ENCODE measurements at regions not wholly inside any gene's neighbourhood (a gene's known extent, or its start where the extent isn't known, plus 50 kb on each side); places are given as distances from the start of the nearest gene placed in this dataset.

DNA sequence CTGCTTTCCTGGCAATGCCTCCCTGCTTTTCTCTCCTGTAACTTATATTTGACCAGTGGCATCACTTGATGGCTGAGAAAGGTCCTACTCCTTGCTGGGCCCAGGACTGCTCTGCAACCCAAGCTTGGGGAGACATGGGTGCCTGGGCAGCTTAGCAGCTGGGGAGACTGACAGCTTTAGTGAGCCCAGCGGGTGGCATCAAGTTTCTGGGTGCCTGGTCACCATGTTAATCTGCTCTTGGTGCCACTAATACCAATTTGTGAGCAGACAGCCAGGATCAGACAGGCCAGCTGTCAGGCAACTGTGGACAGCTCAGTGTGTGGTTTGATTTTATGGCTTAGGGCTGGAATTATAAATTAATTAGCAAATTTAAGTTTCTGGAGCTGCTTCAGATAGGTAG, 144.8 kb upstream of the GLI2 start:
- Histone ChIP-seq H3K4me3 (no peak overlapping the region), H3K27ac (replicated peaks) (no peak overlapping the region), H3K4me1 (peaks cover 11% of the 10 kb centered on the region), H3K27me3 (ENCODE audit: low read depth) (peaks cover 32% of the 10 kb centered on the region), H3K36me3 (no peaks in the 10 kb centered on the region), H3K9me3 (replicated peaks) (no peaks in the 10 kb centered on the region)
- no peak for DNase-seq
- TF ChIP-seq, protein P1, sequence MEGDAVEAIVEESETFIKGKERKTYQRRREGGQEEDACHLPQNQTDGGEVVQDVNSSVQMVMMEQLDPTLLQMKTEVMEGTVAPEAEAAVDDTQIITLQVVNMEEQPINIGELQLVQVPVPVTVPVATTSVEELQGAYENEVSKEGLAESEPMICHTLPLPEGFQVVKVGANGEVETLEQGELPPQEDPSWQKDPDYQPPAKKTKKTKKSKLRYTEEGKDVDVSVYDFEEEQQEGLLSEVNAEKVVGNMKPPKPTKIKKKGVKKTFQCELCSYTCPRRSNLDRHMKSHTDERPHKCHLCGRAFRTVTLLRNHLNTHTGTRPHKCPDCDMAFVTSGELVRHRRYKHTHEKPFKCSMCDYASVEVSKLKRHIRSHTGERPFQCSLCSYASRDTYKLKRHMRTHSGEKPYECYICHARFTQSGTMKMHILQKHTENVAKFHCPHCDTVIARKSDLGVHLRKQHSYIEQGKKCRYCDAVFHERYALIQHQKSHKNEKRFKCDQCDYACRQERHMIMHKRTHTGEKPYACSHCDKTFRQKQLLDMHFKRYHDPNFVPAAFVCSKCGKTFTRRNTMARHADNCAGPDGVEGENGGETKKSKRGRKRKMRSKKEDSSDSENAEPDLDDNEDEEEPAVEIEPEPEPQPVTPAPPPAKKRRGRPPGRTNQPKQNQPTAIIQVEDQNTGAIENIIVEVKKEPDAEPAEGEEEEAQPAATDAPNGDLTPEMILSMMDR (IDR thresholded peaks at IDR 0.05; ENCODE audit: borderline replicate concordance), result no peak
- intact Hi-C loops (cut with micrococcal nuclease), result no loop called here

DNA sequence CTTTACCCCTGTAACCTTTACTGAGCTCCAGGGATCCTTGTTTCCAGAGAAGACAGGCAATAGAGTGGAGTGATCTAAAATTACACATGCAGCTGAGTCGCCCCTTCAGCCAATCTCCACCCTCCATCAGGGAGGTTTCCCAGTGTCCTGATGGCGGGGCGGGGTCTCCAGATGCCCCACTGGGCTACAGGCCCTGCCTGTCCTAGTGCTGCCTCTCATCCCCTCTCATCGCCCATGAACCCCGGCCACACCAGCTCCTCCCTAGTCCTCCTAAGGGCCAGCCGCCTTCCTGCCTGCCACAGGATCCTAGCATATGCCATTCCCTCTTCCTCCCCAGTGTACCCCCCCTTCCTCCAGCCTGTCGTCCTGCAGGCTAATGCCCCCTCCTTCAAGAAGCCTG, 144.1 kb upstream of the GLI2 start:
- TF ChIP-seq, protein P1 (IDR thresholded peaks at IDR 0.05; ENCODE audit: borderline replicate concordance), result no peak
- peaks cover 17% of the 10 kb centered on the region for H3K4me1 ChIP-seq
- no peaks in the 10 kb centered on the region for H3K9me3 ChIP-seq (replicated peaks)
- intact Hi-C loops (cut with micrococcal nuclease), result no loop called here
- DNase-seq, result no peak
- H3K4me3 ChIP-seq, result no peak overlapping the region
- no peak overlapping the region for H3K27ac ChIP-seq (replicated peaks)
- H3K27me3 ChIP-seq (ENCODE audit: low read depth), result peaks cover 26% of the 10 kb centered on the region
- H3K36me3 ChIP-seq, result no peaks in the 10 kb centered on the region

DNA sequence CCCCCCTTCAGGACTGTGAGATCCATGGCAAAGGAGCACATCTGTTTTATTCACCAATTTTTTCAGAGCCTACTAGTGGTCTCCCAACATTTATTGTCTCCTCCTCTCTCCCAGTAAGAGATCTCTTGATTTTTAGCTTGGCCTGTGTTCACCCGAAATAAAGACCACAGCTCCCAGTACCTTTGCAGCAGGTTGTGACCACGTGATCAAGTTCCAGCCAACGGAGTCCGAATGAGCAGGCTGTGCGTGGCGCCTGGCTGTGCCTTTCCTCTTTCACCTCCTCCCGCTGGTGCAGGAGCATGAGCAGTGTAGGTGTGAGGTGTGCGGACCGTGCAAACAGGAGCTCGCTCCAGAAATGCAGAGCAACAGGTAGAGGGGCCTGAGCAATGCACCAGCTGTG, 143.6 kb upstream of the GLI2 start:
- Histone ChIP-seq H3K4me1 (peaks cover 17% of the 10 kb centered on the region), H3K27me3 (ENCODE audit: low read depth) (peaks cover 21% of the 10 kb centered on the region), H3K27ac (replicated peaks) (no peak overlapping the region), H3K4me3 (no peak overlapping the region), H3K9me3 (replicated peaks) (no peaks in the 10 kb centered on the region), H3K36me3 (no peaks in the 10 kb centered on the region)
- DNase-seq, result no peak
- TF ChIP-seq, protein P1 (IDR thresholded peaks at IDR 0.05; ENCODE audit: borderline replicate concordance), result no peak
- intact Hi-C loops (cut with micrococcal nuclease), result no loop called here

DNA sequence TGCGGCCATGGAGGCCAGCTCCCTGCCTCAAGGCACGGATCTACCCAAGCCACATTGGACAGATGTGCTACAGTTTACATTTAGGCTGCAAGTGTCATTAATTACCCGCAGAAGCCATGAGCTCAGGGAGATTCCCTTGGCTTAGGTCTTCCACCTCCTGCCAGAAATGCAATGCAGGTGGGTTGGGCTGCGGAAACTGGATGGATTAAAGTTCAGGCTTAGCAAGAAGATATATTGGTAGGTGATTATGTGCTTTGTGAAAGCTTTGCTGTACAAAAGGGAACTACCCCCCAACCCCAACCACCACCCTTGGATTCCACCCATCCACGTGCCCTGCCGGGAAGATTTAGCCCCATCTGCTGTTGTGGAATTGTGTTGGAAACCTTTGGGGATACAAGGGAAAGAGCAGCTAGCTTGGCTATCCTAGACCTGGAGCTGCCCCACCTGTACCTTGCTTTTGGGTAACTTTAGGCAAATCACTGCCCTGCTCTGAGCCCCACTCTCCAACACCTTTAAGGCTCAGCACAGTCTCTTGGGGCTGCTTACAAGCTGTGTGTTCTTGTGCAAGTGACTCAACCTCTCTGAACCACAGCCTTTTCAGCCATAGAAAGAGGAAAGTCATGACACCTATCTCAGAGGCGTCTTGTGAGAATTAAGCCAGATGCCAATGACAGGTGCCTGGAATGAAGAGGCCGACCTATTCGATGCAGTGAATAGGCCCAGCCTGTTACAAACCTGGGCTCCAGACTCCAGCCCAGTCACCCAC, 141.6 kb upstream of the GLI2 start:
- H3K9me3 ChIP-seq (replicated peaks), result no peaks in the 10 kb centered on the region
- DNase-seq, result no peak
- no peak overlapping the region for H3K4me3 ChIP-seq
- H3K4me1 ChIP-seq, result peaks cover 24% of the 10 kb centered on the region
- H3K27ac ChIP-seq (replicated peaks), result no peak overlapping the region
- intact Hi-C loops (cut with micrococcal nuclease), result no loop called here
- H3K36me3 ChIP-seq, result no peaks in the 10 kb centered on the region
- TF ChIP-seq, protein P1 (IDR thresholded peaks at IDR 0.05; ENCODE audit: borderline replicate concordance), result no peak
- H3K27me3 ChIP-seq (ENCODE audit: low read depth), result peaks cover 8% of the 10 kb centered on the region

DNA sequence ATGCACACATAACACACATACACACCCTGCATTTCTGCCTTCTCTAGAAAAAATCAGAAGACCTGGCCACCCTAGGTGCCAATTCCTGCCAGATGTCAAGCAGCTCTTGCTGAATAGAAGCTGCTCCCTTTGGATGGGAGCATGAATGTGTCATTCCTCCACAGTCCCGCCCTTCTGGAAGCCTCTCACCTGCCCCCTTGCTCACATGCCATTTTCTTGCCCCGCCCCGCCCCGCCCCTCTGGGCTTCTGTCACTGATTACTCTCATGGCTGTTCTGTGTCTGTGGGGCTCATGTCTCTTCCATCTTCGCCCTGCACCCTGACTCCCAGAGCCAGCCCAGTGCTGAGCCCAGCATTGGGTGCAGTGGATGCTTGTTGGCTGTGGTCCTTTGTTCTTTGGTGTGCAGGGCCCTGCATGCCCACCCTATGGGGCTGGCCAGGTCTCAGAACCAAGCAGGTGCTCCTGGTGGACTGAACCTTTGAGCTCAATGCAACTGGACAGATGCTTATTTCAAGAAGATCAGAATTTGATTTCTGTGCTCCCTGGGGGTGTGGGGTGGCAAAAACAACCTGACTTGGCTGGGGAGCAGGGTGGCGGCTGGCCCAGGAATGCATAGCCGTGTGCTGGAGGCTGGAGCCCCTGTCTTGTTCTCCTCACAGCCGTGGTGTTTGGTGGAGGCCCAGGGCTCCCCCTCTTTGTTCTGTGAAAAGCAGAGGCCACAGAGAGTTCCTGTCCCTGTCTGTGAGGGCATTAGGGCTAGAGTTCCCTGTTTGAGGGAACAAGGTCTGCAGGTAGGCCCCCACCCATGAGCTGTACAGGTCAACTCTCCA, 140.6 kb upstream of the GLI2 start:
- Histone ChIP-seq H3K27ac (replicated peaks) (no peak overlapping the region), H3K27me3 (ENCODE audit: low read depth) (peaks cover 8% of the 10 kb centered on the region), H3K4me1 (peaks cover 24% of the 10 kb centered on the region), H3K4me3 (no peak overlapping the region), H3K9me3 (replicated peaks) (no peaks in the 10 kb centered on the region), H3K36me3 (no peaks in the 10 kb centered on the region)
- TF ChIP-seq, protein P1 (IDR thresholded peaks at IDR 0.05; ENCODE audit: borderline replicate concordance), result no peak
- DNase-seq, result no peak
- intact Hi-C loops (cut with micrococcal nuclease), result no loop called here

Measured in left ventricle myocardium inferior (tissue), 1 donor.